GM12878 (cell line): ENCODE measurements at regions not wholly inside any gene's neighbourhood (a gene's known extent, or its start where the extent isn't known, plus 50 kb on each side); places are given as distances from the start of the nearest gene placed in this dataset.

Experiments used
- ATAC-seq: fragments of 200-7000 bp; cut with Tn5 transposase; 3 replicates; pipeline ENCODE4 v1.9.1; 2020; ENCODE audit warnings: mild to moderate bottlenecking, moderate library complexity
- BruUV-seq: library from RNA; stranded (reverse); fragments of 400-500 nt; replicated peaks from 2 replicates; lab custom pipeline; 2021; lab: Mats Ljungman, UMichigan
- CTCF ChIA-PET: fragments of 300-600 bp; sonication (Branson Sonifier 250); formaldehyde crosslinking; extraction: SDS; loops from one replicate; lab custom pipeline; 2021; ENCODE audit warnings: inconsistent platforms; lab: Yijun Ruan, JAX
- POLR2A ChIA-PET: fragments of 350-600 bp; formaldehyde crosslinking; extraction: SDS; loops from one replicate; lab custom pipeline; 2021; ENCODE audit warnings: inconsistent platforms; lab: Charles Lee
- RAD21 ChIA-PET: fragments of 300-600 bp; sonication (Branson Sonifier 250); formaldehyde crosslinking; loops from one replicate; lab custom pipeline; 2023; ENCODE audit warnings: antibody characterized with exemption; ENCODE audit not compliant: unreplicated experiment; lab: Charles Lee
- SMC1A ChIA-PET: fragments of 300-600 bp; sonication (Branson Sonifier 250); formaldehyde crosslinking; loops from one replicate; lab custom pipeline; 2023; ENCODE audit not compliant: unreplicated experiment, uncharacterized antibody; lab: Charles Lee
- DNase-seq: peaks from one replicate; pipeline ENCODE4 v3.0.0-alpha.2; 2011; ENCODE audit warnings: low read depth, low spot score
- FAIRE-seq: peaks from 3 replicates; lab custom pipeline; 2011; peaks lifted over from hg19 to GRCh38; lab: Jason Lieb, UNC
- H2AFZ ChIP-seq: 2 replicates; pipeline ENCODE4 v1.6.0; 2011; ENCODE audit warnings: low read depth, low read length, control low read depth; ENCODE audit not compliant: control insufficient read depth
- H3K27ac ChIP-seq: 2 replicates; pipeline ENCODE4 v1.5.1; 2011; ENCODE audit warnings: control low read depth; ENCODE audit not compliant: control insufficient read depth, insufficient read depth
- H3K27me3 ChIP-seq, 2 experiments: replicated peaks in 1 of 2; 2 replicates each; pipeline versions ENCODE4 v1.6.0 to v1.6.1; 2011; ENCODE audit warnings: low read length in 1 of 2; ENCODE audit not compliant: control insufficient read depth in 2 of 2, insufficient read depth in 2 of 2
- H3K36me3 ChIP-seq, 2 experiments: 2 replicates each; pipeline ENCODE4 v1.5.1; 2011; ENCODE audit warnings: low read length in 1 of 2; ENCODE audit not compliant: control insufficient read depth in 2 of 2, insufficient read depth in 2 of 2
- H3K4me1 ChIP-seq: 2 replicates; pipeline ENCODE4 v1.6.1; 2011; ENCODE audit warnings: mild to moderate bottlenecking, low read length, moderate library complexity, mixed read lengths; ENCODE audit not compliant: control insufficient read depth, insufficient read depth
- H3K4me2 ChIP-seq: 2 replicates; pipeline ENCODE4 v1.6.0; 2011; ENCODE audit warnings: control low read depth; ENCODE audit not compliant: control insufficient read depth, insufficient read depth
- H3K4me3 ChIP-seq: fragments of 200-600 bp; sonication (generic); 2 replicates; pipeline ENCODE4 v1.5.1; 2016
- H3K79me2 ChIP-seq: 2 replicates; pipeline ENCODE4 v1.6.0; 2011; ENCODE audit warnings: low read length; ENCODE audit not compliant: control insufficient read depth, insufficient read depth
- H3K9ac ChIP-seq: 2 replicates; pipeline ENCODE4 v1.8.0; 2011; ENCODE audit warnings: low read length, control low read depth, mixed read lengths; ENCODE audit not compliant: control insufficient read depth, insufficient read depth
- H3K9me3 ChIP-seq: replicated peaks from 3 replicates; pipeline ENCODE4 v1.5.1; 2011; ENCODE audit warnings: mild to moderate bottlenecking, low read length; ENCODE audit not compliant: control insufficient read depth, insufficient read depth
- H4K20me1 ChIP-seq: 2 replicates; pipeline ENCODE4 v1.6.0; 2011; ENCODE audit not compliant: control insufficient read depth, insufficient read depth
- BCL11A ChIP-seq: IDR thresholded peaks from 2 replicates; pipeline ENCODE4 v1.6.1; 2011; ENCODE audit warnings: low read depth, low read length
- BCL3 ChIP-seq: IDR thresholded peaks from 2 replicates; pipeline ENCODE4 v1.6.1; 2011; ENCODE audit warnings: borderline replicate concordance, low read depth, mild to moderate bottlenecking, moderate library complexity, low read length; ENCODE audit not compliant: insufficient read depth, poor library complexity, severe bottlenecking
- CEBPZ ChIP-seq: fragments of 150-350 bp; IDR thresholded peaks from 2 replicates; pipeline ENCODE4 v1.6.1; 2016; ENCODE audit warnings: low read depth, low read length
- CREM ChIP-seq: IDR thresholded peaks from 2 replicates; pipeline ENCODE4 v1.6.1; 2014; ENCODE audit warnings: antibody characterized with exemption, low read depth
- ETV6 ChIP-seq, 2 experiments: fragments of 450-650 bp in 1 of 2; IDR thresholded peaks in 1 of 2; conservative IDR thresholded peaks in 1 of 2; 2 replicates each; pipeline ENCODE4 v1.6.1; 2014; ENCODE audit warnings: antibody characterized with exemption in 1 of 2, borderline replicate concordance in 1 of 2, low read depth in 1 of 2, mild to moderate bottlenecking in 1 of 2, moderate library complexity in 1 of 2
- FOXK2 ChIP-seq: fragments of 450-650 bp; IDR thresholded peaks from 2 replicates; pipeline ENCODE4 v1.6.1; 2017; ENCODE audit warnings: mild to moderate bottlenecking, moderate library complexity
- SMAD1 ChIP-seq: fragments of 450-650 bp; IDR thresholded peaks from 2 replicates; pipeline ENCODE4 v1.6.1; 2018; ENCODE audit warnings: mild to moderate bottlenecking, low read depth; ENCODE audit not compliant: partially characterized antibody
- STAT3 ChIP-seq: IDR thresholded peaks from 2 replicates; pipeline ENCODE4 v1.6.1; 2011; ENCODE audit warnings: low read depth, low read length, improper control_type of control experiment
- TAF1 ChIP-seq: IDR thresholded peaks from 2 replicates; pipeline ENCODE4 v1.6.1; 2011; ENCODE audit warnings: mild to moderate bottlenecking, low read depth, low read length, borderline replicate concordance
- USF1 ChIP-seq: IDR thresholded peaks from 2 replicates; pipeline ENCODE4 v1.6.1; 2011; ENCODE audit warnings: borderline replicate concordance, low read depth, mild to moderate bottlenecking, moderate library complexity, mixed read lengths, low read length; ENCODE audit not compliant: insufficient read depth; ENCODE audit errors: extremely low read length
- ZNF217 ChIP-seq: fragments of 450-650 bp; IDR thresholded peaks from 2 replicates; pipeline ENCODE4 v1.6.1; 2017; ENCODE audit warnings: antibody characterized with exemption, mild to moderate bottlenecking
- ZSCAN29 ChIP-seq: fragments of 450-650 bp; IDR thresholded peaks from 2 replicates; pipeline ENCODE4 v1.6.1; 2017; ENCODE audit warnings: mild to moderate bottlenecking, moderate library complexity
- WGBS: methylation state at CpG from one replicate; pipeline ENCODE4 v1.1.6; 2016; ENCODE audit warnings: low lambda C conversion rate; ENCODE audit not compliant: insufficient replicate concordance, insufficient coverage; ENCODE audit errors: missing lambda C conversion rate; 5-methylcytosine and 5-hydroxymethylcytosine counted together
- in situ Hi-C: fragments of 300-500 bp; cut with MboI; formaldehyde crosslinking; loops from 9 replicates; pipeline ENCODE4 v1.14.3; 2018; ENCODE audit warnings: mixed read lengths
- intact Hi-C: fragments of 100-400 bp; cut with micrococcal nuclease; formaldehyde crosslinking; loops from one replicate; pipeline ENCODE4 v1.14.2; 2022; ENCODE audit not compliant: unreplicated experiment

- CTCF ChIA-PET: interaction anchor here (0.8 to 3.7 kb wide), 4 partner anchors 12 to 240 kb away, joined by 3 to 28 read pairs (median 4); no protein-coding TSS in a partner anchor
- ATAC-seq (no peak), FAIRE-seq (no peak), DNase-seq (no peak)
- Histone ChIP-seq H3K27me3 (no peaks in the 10 kb centered on the region), H3K79me2 (no peaks in the 10 kb centered on the region), H3K27ac (no peak overlapping the region), H3K9ac (no peak overlapping the region), H3K36me3 (no peaks in the 10 kb centered on the region), H3K4me2 (no peak overlapping the region), H3K4me3 (no peak overlapping the region), H3K9me3 (no peaks in the 10 kb centered on the region; the same call in 2 of the 3 replicates), H3K4me1 (peaks cover 35% of the 10 kb centered on the region), H4K20me1 (no peaks in the 10 kb centered on the region), H2AFZ (no peak overlapping the region)
- RAD21 ChIA-PET: interaction anchor here (2.1 to 2.7 kb wide), 2 partner anchors 12 to 240 kb away, joined by 6 to 16 read pairs; no protein-coding TSS in a partner anchor
- no peak for TF ChIP-seq STAT3
- no peak for TF ChIP-seq FOXK2
- TF ChIP-seq USF1: no peak
- TF ChIP-seq ZSCAN29: no peak
- no peak for TF ChIP-seq ZNF217
- no peak for TF ChIP-seq BCL3
- TF ChIP-seq CREM: no peak
- TF ChIP-seq BCL11A: no peak
- no peak for TF ChIP-seq ETV6 (conservative IDR thresholded peaks at IDR 0.05 in 1 of 2, IDR thresholded peaks at IDR 0.05 in 1 of 2; ENCODE audit: borderline replicate concordance in 1 of 2, low read depth in 1 of 2)
- no peak for TF ChIP-seq CEBPZ
- TF ChIP-seq TAF1: no peak
- TF ChIP-seq SMAD1: no peak
- SMC1A ChIA-PET: interaction anchor here (0.8 to 13.3 kb wide), 4 partner anchors 8 to 240 kb away, joined by 3 to 296 read pairs (median 3); no protein-coding TSS in a partner anchor
- 64% methylated on average over 3 of the region's 3 CpGs for WGBS
- POLR2A ChIA-PET: no interaction called here
- BruUV-seq: no TSS peak
- in situ Hi-C loops (no loop called here), intact Hi-C loops (no loop called here)
These were observed 90.1 kb upstream of the ANKRD1 start for GRCh38 chr10:91010952-91011351.
